ENCODE measurements at regions not wholly inside any gene's neighbourhood (a gene's known extent, or its start where the extent isn't known, plus 50 kb on each side); places are given as distances from the start of the nearest gene placed in this dataset.
A peak's percentile ranks its signal among the peaks of the same experiment; 100 is the strongest.

GRCh38 chr1:187045371-187045770 lies 216.6 kb downstream of the PLA2G4A start:
- no peak overlapping the region for H3K27ac ChIP-seq
- no peaks in the 10 kb centered on the region for H3K36me3 ChIP-seq
- no peak for DNase-seq
- intact Hi-C loops (cut with DNase I), result no loop called here
- no peak overlapping the region for H3K4me3 ChIP-seq
- TF ChIP-seq POLR2A (IDR thresholded peaks at IDR 0.05) (no peak), CTCF (IDR thresholded peaks at IDR 0.05) (no peak)
- H3K9me3 ChIP-seq, result no peaks in the 10 kb centered on the region
- no peaks in the 10 kb centered on the region for H3K4me1 ChIP-seq
- ATAC-seq, result no peak
- H3K27me3 ChIP-seq, result no peaks in the 10 kb centered on the region
- 79% methylated on average over 4 of the region's 4 CpGs for WGBS (ENCODE audit: insufficient coverage, low coverage, low lambda C conversion rate, missing lambda C conversion rate)

- TF ChIP-seq POLR2A (IDR thresholded peaks at IDR 0.05) (no peak), CTCF (IDR thresholded peaks at IDR 0.05) (no peak)
Measured at GRCh38 chr1:187046293-187046692, 217.5 kb downstream of the PLA2G4A start.

GRCh38 chr1:187047298-187047697 lies 218.5 kb downstream of the PLA2G4A start:
- intact Hi-C loops (cut with DNase I), result no loop called here
- H3K27ac ChIP-seq, result no peak overlapping the region
- no peak overlapping the region for H3K4me3 ChIP-seq
- H3K4me1 ChIP-seq, result no peaks in the 10 kb centered on the region
- 40% methylated on average over 3 of the region's 5 CpGs for WGBS (ENCODE audit: insufficient coverage, low coverage, low lambda C conversion rate, missing lambda C conversion rate)
- H3K36me3 ChIP-seq, result no peaks in the 10 kb centered on the region
- ATAC-seq (no peak), DNase-seq (no peak)
- H3K9me3 ChIP-seq, result no peaks in the 10 kb centered on the region
- TF ChIP-seq CTCF (IDR thresholded peaks at IDR 0.05) (no peak), POLR2A (IDR thresholded peaks at IDR 0.05) (no peak)
- no peaks in the 10 kb centered on the region for H3K27me3 ChIP-seq

More at GRCh38 chr1:187046293-187046692, 217.5 kb downstream of the PLA2G4A start:
- Histone ChIP-seq H3K27ac (no peak overlapping the region), H3K4me3 (no peak overlapping the region), H3K36me3 (no peaks in the 10 kb centered on the region), H3K9me3 (no peaks in the 10 kb centered on the region), H3K4me1 (no peaks in the 10 kb centered on the region), H3K27me3 (no peaks in the 10 kb centered on the region)
- DNase-seq, result no peak
- WGBS (ENCODE audit: insufficient coverage, low coverage, low lambda C conversion rate, missing lambda C conversion rate), result 100% methylated on average over 1 of the region's 5 CpGs
- no peak for ATAC-seq
- intact Hi-C loops (cut with DNase I), result no loop called here

- ATAC-seq (peak; percentile 64 to 77 (median 70)), DNase-seq (no peak)
- Histone ChIP-seq H3K36me3 (no peaks in the 10 kb centered on the region), H3K4me1 (no peaks in the 10 kb centered on the region), H3K27ac (no peak overlapping the region), H3K27me3 (no peaks in the 10 kb centered on the region), H3K4me3 (no peak overlapping the region), H3K9me3 (no peaks in the 10 kb centered on the region)
- 3% methylated on average over 4 of the region's 4 CpGs for WGBS (ENCODE audit: insufficient coverage, low coverage, low lambda C conversion rate, missing lambda C conversion rate)
- TF ChIP-seq POLR2A (IDR thresholded peaks at IDR 0.05) (no peak), CTCF (IDR thresholded peaks at IDR 0.05) (peak; percentile 19 to 58 (median 57))
- intact Hi-C loops (cut with DNase I), result no loop called here
Measured at GRCh38 chr1:187051618-187052232, 223.0 kb downstream of the PLA2G4A start.

- 44% methylated on average over 3 of the region's 4 CpGs for WGBS (ENCODE audit: insufficient coverage, low coverage, low lambda C conversion rate, missing lambda C conversion rate)
- Histone ChIP-seq H3K4me3 (no peak overlapping the region), H3K4me1 (no peaks in the 10 kb centered on the region), H3K36me3 (no peaks in the 10 kb centered on the region), H3K27ac (no peak overlapping the region), H3K27me3 (no peaks in the 10 kb centered on the region), H3K9me3 (no peaks in the 10 kb centered on the region)
- no peak for ATAC-seq
- DNase-seq, result no peak
- no peak for TF ChIP-seq CTCF (IDR thresholded peaks at IDR 0.05)
- no peak for TF ChIP-seq POLR2A (IDR thresholded peaks at IDR 0.05)
- intact Hi-C loops (cut with DNase I), result no loop called here
Measured at GRCh38 chr1:187053876-187054275, 225.1 kb downstream of the PLA2G4A start.

All from right lobe of liver (tissue), 6 donors.